CD14-positive monocyte (primary cell): ENCODE measurements at regions not wholly inside any gene's neighbourhood (a gene's known extent, or its start where the extent isn't known, plus 50 kb on each side); places are given as distances from the start of the nearest gene placed in this dataset.
A peak's percentile ranks its signal among the peaks of the same experiment; 100 is the strongest.
"Not testable (repeated sequence)": the region's sequence is repeated elsewhere in the genome, so short reads cannot be mapped to it uniquely, and the experiment has no call there.

Source experiments
- DNase-seq, 3 donors: peaks; one replicate each; pipeline ENCODE4 v3.0.0-alpha.2; 2011 to 2022
- H2AFZ ChIP-seq: 2 replicates; pipeline ENCODE4 v1.6.0; 2012; ENCODE audit warnings: mild to moderate bottlenecking, low read depth, low read length, inconsistent platforms; ENCODE audit not compliant: insufficient read depth, poor library complexity, severe bottlenecking
- H3K27ac ChIP-seq, 2 donors: 1 replicate in 1 of 2; 2 replicates in 1 of 2; pipeline ENCODE4 v1.5.1; 2012 to 2013; ENCODE audit warnings: low read length in 2 of 2, control low read depth in 1 of 2, inconsistent platforms in 1 of 2, low read depth in 1 of 2, mild to moderate bottlenecking in 1 of 2
- H3K27me3 ChIP-seq, 2 donors: one replicate each; pipeline versions ENCODE4 v1.6.0 to v1.6.1; 2011 to 2013; ENCODE audit warnings: low read length in 2 of 2; ENCODE audit not compliant: control insufficient read depth in 2 of 2, insufficient read depth in 2 of 2
- H3K36me3 ChIP-seq, 2 donors: replicated peaks in 1 of 2; 1 replicate in 1 of 2; 2 replicates in 1 of 2; pipeline versions ENCODE4 v1.5.1 to v1.6.1; 2012 to 2013; ENCODE audit warnings: low read length in 2 of 2, control low read depth in 1 of 2, inconsistent platforms in 1 of 2, mild to moderate bottlenecking in 1 of 2; ENCODE audit not compliant: insufficient read depth in 2 of 2, control insufficient read depth in 1 of 2
- H3K4me1 ChIP-seq, 2 donors: 1 replicate in 1 of 2; 2 replicates in 1 of 2; pipeline versions ENCODE4 v1.5.1 to v1.6.1; 2012 to 2013; ENCODE audit warnings: low read length in 2 of 2, control low read depth in 1 of 2, inconsistent platforms in 1 of 2, mild to moderate bottlenecking in 1 of 2, moderate library complexity in 1 of 2; ENCODE audit not compliant: insufficient read depth in 2 of 2, control insufficient read depth in 1 of 2
- H3K4me2 ChIP-seq: replicated peaks from 2 replicates; pipeline ENCODE3; 2012; ENCODE audit warnings: low read length, moderate library complexity, mild to moderate bottlenecking; ENCODE audit not compliant: poor library complexity, severe bottlenecking; ENCODE audit errors: extremely low read depth
- H3K4me3 ChIP-seq, 3 experiments: fragments of 200-600 bp in 1 of 3; sonication (generic) in 1 of 3; replicated peaks in 1 of 3; 1 replicate in 2 of 3; 2 replicates in 1 of 3; pipeline ENCODE4 v1.5.1; 2011 to 2013; ENCODE audit warnings: low read length in 3 of 3, mild to moderate bottlenecking in 3 of 3, control low read depth in 2 of 3, low read depth in 2 of 3, inconsistent platforms in 1 of 3, moderate library complexity in 1 of 3
- H3K79me2 ChIP-seq: 2 replicates; pipeline ENCODE4 v1.6.0; 2012; ENCODE audit warnings: mild to moderate bottlenecking, control low read depth, inconsistent platforms, low read length, moderate library complexity; ENCODE audit not compliant: insufficient read depth
- H3K9ac ChIP-seq: 2 replicates; pipeline ENCODE4 v1.6.0; 2017; ENCODE audit warnings: low read length, mild to moderate bottlenecking; ENCODE audit not compliant: insufficient read depth, poor library complexity, severe bottlenecking
- H3K9me3 ChIP-seq, 2 donors: replicated peaks in 1 of 2; 1 replicate in 1 of 2; 2 replicates in 1 of 2; pipeline versions ENCODE4 v1.5.1 to v1.6.1; 2012 to 2013; ENCODE audit warnings: low read length in 2 of 2, control low read depth in 1 of 2; ENCODE audit not compliant: control insufficient read depth in 1 of 2, insufficient read depth in 1 of 2
- H4K20me1 ChIP-seq: 2 replicates; pipeline ENCODE4 v1.6.0; 2012; ENCODE audit warnings: mild to moderate bottlenecking, low read length, control low read depth, moderate library complexity; ENCODE audit not compliant: insufficient read depth
- H3K27ac Mint-ChIP-seq, 7 donors: one replicate each; pipeline ENCODE4 v1.8.0; 2020; ENCODE audit warnings: mild to moderate bottlenecking in 7 of 7, mixed read lengths in 7 of 7, moderate library complexity in 6 of 7, inconsistent platforms in 2 of 7
- H3K27me3 Mint-ChIP-seq, 3 donors: one replicate each; pipeline ENCODE4 v1.8.0; 2021 to 2022; ENCODE audit warnings: low read depth in 3 of 3, mild to moderate bottlenecking in 3 of 3, mixed read lengths in 3 of 3, moderate library complexity in 3 of 3, inconsistent platforms in 1 of 3
- H3K36me3 Mint-ChIP-seq, 2 donors: one replicate each; pipeline ENCODE4 v1.8.0; 2020; ENCODE audit warnings: mixed read lengths in 2 of 2, inconsistent platforms in 1 of 2, mild to moderate bottlenecking in 1 of 2
- H3K4me1 Mint-ChIP-seq: one replicate; pipeline ENCODE4 v1.8.0; 2020; ENCODE audit warnings: mild to moderate bottlenecking, mixed read lengths
- H3K4me3 Mint-ChIP-seq, 2 donors: one replicate each; pipeline ENCODE4 v1.8.0; 2020; ENCODE audit warnings: mild to moderate bottlenecking in 2 of 2, mixed read lengths in 2 of 2, moderate library complexity in 1 of 2
- H3K9me3 Mint-ChIP-seq, 7 donors: one replicate each; pipeline ENCODE4 v1.8.0; 2020 to 2022; ENCODE audit warnings: mixed read lengths in 7 of 7, mild to moderate bottlenecking in 6 of 7, moderate library complexity in 6 of 7, inconsistent platforms in 2 of 7
- CTCF ChIP-seq: fragments of 200-600 bp; IDR thresholded peaks from one replicate; pipeline ENCODE4 v1.8.0; 2022; ENCODE audit warnings: antibody characterized with exemption, mild to moderate bottlenecking
- WGBS: methylation state at CpG from one replicate; pipeline ENCODE4 v1.1.5; 2013; ENCODE audit warnings: missing lambda C conversion rate; ENCODE audit not compliant: insufficient coverage; 5-methylcytosine and 5-hydroxymethylcytosine counted together
- intact Hi-C, 2 donors: fragments of 100-400 bp; cut with micrococcal nuclease; formaldehyde crosslinking; loops; one replicate each; pipeline versions ENCODE4 v1.15.0 to v1.15.1; 2023

GRCh38 chr2:58473165-58473564 is 232.0 kb upstream of the FANCL start:
- H3K36me3 Mint-ChIP-seq, result no peaks in the 10 kb centered on the region
- DNase-seq, result no peak
- intact Hi-C loops, result no loop called here
- no peaks in the 10 kb centered on the region for H3K4me1 ChIP-seq
- no peak overlapping the region for H3K27ac ChIP-seq
- no peaks in the 10 kb centered on the region for H3K4me1 Mint-ChIP-seq
- H3K9me3 Mint-ChIP-seq, result peaks cover 0 to 4% (median 0%) of the 10 kb centered on the region in 7 donors
- H3K4me2 ChIP-seq, result no peak overlapping the region
- H2AFZ ChIP-seq, result no peak overlapping the region
- no peaks in the 10 kb centered on the region for H3K9me3 ChIP-seq
- H3K27ac Mint-ChIP-seq, result no peak overlapping the region
- no peaks in the 10 kb centered on the region for H4K20me1 ChIP-seq
- no peak overlapping the region for H3K4me3 ChIP-seq
- no peaks in the 10 kb centered on the region for H3K36me3 ChIP-seq
- peaks cover 0 to 1% (median 0%) of the 10 kb centered on the region in 3 donors for H3K27me3 Mint-ChIP-seq
- no peaks in the 10 kb centered on the region for H3K79me2 ChIP-seq
- no peaks in the 10 kb centered on the region for H3K27me3 ChIP-seq
- no CpG with 5 or more reads among the region's 4 CpGs for WGBS
- no peak for TF ChIP-seq CTCF
- H3K9ac ChIP-seq, result no peak overlapping the region
- H3K4me3 Mint-ChIP-seq, result no peak overlapping the region

- DNase-seq, result no peak
- H3K9me3 ChIP-seq, result no peaks in the 10 kb centered on the region
- H3K27ac Mint-ChIP-seq, result no peak overlapping the region
- no peak overlapping the region for H3K27ac ChIP-seq
- intact Hi-C loops, result no loop called here
- H3K27me3 ChIP-seq, result no peaks in the 10 kb centered on the region
- no peaks in the 10 kb centered on the region for H4K20me1 ChIP-seq
- peaks cover 0 to 5% of the 10 kb centered on the region in 2 donors for H3K4me1 ChIP-seq
- no peaks in the 10 kb centered on the region for H3K27me3 Mint-ChIP-seq
- TF ChIP-seq CTCF, result no peak
- H3K4me3 ChIP-seq, result no peak overlapping the region
- no peak overlapping the region for H3K4me3 Mint-ChIP-seq
- H3K4me1 Mint-ChIP-seq, result peaks cover 2% of the 10 kb centered on the region
- no peaks in the 10 kb centered on the region for H3K36me3 ChIP-seq
- H2AFZ ChIP-seq, result no peak overlapping the region
- WGBS, result no CpG with 5 or more reads among the region's 1 CpG
- no peaks in the 10 kb centered on the region for H3K79me2 ChIP-seq
- H3K36me3 Mint-ChIP-seq, result no peaks in the 10 kb centered on the region
- no peak overlapping the region for H3K4me2 ChIP-seq
- H3K9me3 Mint-ChIP-seq, result peaks cover 0 to 6% (median 0%) of the 10 kb centered on the region in 7 donors
- H3K9ac ChIP-seq, result no peak overlapping the region
Observed at GRCh38 chr2:58466804-58467203, 225.7 kb upstream of the FANCL start.

- 0% methylated on average over 1 of the region's 2 CpGs for WGBS
- H3K36me3 ChIP-seq, H3K4me1 ChIP-seq, H3K36me3 Mint-ChIP-seq, H4K20me1 ChIP-seq, H3K9me3 ChIP-seq, H2AFZ ChIP-seq, H3K4me3 Mint-ChIP-seq, H3K4me1 Mint-ChIP-seq, H3K9ac ChIP-seq, H3K27me3 Mint-ChIP-seq, H3K4me2 ChIP-seq, H3K79me2 ChIP-seq, H3K9me3 Mint-ChIP-seq, H3K27me3 ChIP-seq, intact Hi-C loops, H3K4me3 ChIP-seq, H3K27ac ChIP-seq: not testable (repeated sequence)
- H3K27ac Mint-ChIP-seq, result peak overlapping the region in 3 of 7 donors; percentile 29 to 55 (median 35)
- DNase-seq, result peak in 1 of 3 donors; percentile 7
Observed at GRCh38 chr2:58466021-58466420, 224.9 kb upstream of the FANCL start.
